ENCODE measurements at regions not wholly inside any gene's neighbourhood (a gene's known extent, or its start where the extent isn't known, plus 50 kb on each side); places are given as distances from the start of the nearest gene placed in this dataset.

DNA sequence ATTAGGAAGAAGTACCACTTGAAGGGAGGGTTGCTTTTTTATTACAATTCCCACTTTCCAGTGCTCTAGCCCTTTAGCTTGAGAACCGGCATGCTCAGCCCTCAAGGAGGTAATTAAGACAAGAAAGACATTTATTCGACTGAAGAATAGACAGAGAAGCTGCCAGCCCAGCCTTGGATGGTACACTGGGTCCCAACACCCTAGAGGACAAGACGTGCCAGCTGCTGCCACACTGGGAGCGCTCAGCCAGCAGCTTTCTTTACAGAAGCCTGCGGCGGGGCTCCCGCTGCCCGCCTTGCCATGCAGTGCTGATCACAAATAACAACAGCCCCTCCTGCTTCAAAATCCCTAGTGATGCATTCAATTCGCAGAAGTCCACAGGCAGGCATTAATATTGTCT, 746.3 kb upstream of the RAB6C start:
- H3K4me3 ChIP-seq (ENCODE audit: control insufficient read depth, low read depth, low read length), result no peak overlapping the region
- DNase-seq (ENCODE audit: low read depth), result no peak
- no peak for TF ChIP-seq CTCF (IDR thresholded peaks at IDR 0.05; ENCODE audit: control insufficient read depth, insufficient read depth, low read depth, low read length, missing control alignments)

GRCh38 chr2:129233751-129234406, 745.6 kb upstream of the RAB6C start:
- no peak for DNase-seq (ENCODE audit: low read depth)
- no peak overlapping the region for H3K4me3 ChIP-seq (ENCODE audit: control insufficient read depth, low read depth, low read length)
- no peak for TF ChIP-seq CTCF (IDR thresholded peaks at IDR 0.05; ENCODE audit: control insufficient read depth, insufficient read depth, low read depth, low read length, missing control alignments)

- no peak for TF ChIP-seq CTCF (IDR thresholded peaks at IDR 0.05; ENCODE audit: control insufficient read depth, insufficient read depth, low read depth, low read length, missing control alignments)
- H3K4me3 ChIP-seq (ENCODE audit: control insufficient read depth, low read depth, low read length), result no peak overlapping the region
- no peak for DNase-seq (ENCODE audit: low read depth)
Measured at GRCh38 chr2:129236601-129237000, 742.9 kb upstream of the RAB6C start.

- H3K4me3 ChIP-seq (ENCODE audit: control insufficient read depth, low read depth, low read length), result no peak overlapping the region
- TF ChIP-seq CTCF (IDR thresholded peaks at IDR 0.05; ENCODE audit: control insufficient read depth, insufficient read depth, low read depth, low read length, missing control alignments), result no peak
- no peak for DNase-seq (ENCODE audit: low read depth)
Measured at GRCh38 chr2:129237966-129238725, 741.3 kb upstream of the RAB6C start.

DNA sequence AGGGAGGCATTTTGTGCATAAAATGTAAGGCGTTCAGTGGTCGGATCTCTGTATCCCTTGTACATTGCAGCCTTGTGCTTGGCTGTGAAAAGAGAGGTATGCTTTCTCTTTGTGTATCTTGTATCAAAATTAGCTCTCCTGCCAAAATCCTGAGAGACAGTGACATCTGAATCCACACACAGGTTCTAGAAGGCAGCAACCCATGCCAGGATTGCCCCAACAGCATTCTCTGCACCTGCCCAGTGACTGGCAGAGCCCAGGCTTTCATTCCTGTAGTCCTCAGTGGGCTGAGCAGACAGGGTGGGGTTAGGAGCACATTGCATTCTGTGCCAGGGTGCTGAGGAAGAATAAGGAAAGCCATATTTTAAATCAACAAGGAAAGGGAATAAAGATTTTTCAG, 740.3 kb upstream of the RAB6C start:
- no peak for TF ChIP-seq CTCF (IDR thresholded peaks at IDR 0.05; ENCODE audit: control insufficient read depth, insufficient read depth, low read depth, low read length, missing control alignments)
- no peak overlapping the region for H3K4me3 ChIP-seq (ENCODE audit: control insufficient read depth, low read depth, low read length)
- DNase-seq (ENCODE audit: low read depth), result no peak

- DNase-seq (ENCODE audit: low read depth), result no peak
- no peak overlapping the region for H3K4me3 ChIP-seq (ENCODE audit: control insufficient read depth, low read depth, low read length)
- no peak for TF ChIP-seq CTCF (IDR thresholded peaks at IDR 0.05; ENCODE audit: control insufficient read depth, insufficient read depth, low read depth, low read length, missing control alignments)
Measured at GRCh38 chr2:129240061-129240460, 739.4 kb upstream of the RAB6C start.
